PFSK-1 (cell line): ENCODE measurements at regions not wholly inside any gene's neighbourhood (a gene's known extent, or its start where the extent isn't known, plus 50 kb on each side); places are given as distances from the start of the nearest gene placed in this dataset.

Source experiments
- FOXP2 ChIP-seq: optimal IDR thresholded peaks from 2 replicates; pipeline ENCODE3; 2011; ENCODE audit warnings: borderline replicate concordance, control low read depth, inconsistent platforms; ENCODE audit not compliant: insufficient read depth; ENCODE audit errors: extremely low read length, extremely low read depth
- POLR2AphosphoS5 ChIP-seq: IDR thresholded peaks from 2 replicates; pipeline ENCODE4 v1.6.1; 2012; ENCODE audit warnings: low read depth, mild to moderate bottlenecking, control low read depth, low read length, moderate library complexity
- REST ChIP-seq, 2 experiments: IDR thresholded peaks; 2 replicates each; pipeline versions ENCODE4 v1.6.1 to v1.8.0; 2011 to 2012; ENCODE audit warnings: low read depth in 2 of 2, low read length in 2 of 2, control low read depth in 1 of 2, inconsistent platforms in 1 of 2, mild to moderate bottlenecking in 1 of 2, moderate library complexity in 1 of 2; ENCODE audit not compliant: insufficient read depth in 1 of 2
- SIN3A ChIP-seq: IDR thresholded peaks from 2 replicates; pipeline ENCODE4 v1.6.1; 2012; ENCODE audit warnings: mild to moderate bottlenecking, low read length, moderate library complexity, borderline replicate concordance; ENCODE audit not compliant: insufficient read depth
- TAF1 ChIP-seq: IDR thresholded peaks from 2 replicates; pipeline ENCODE4 v1.6.1; 2012; ENCODE audit warnings: low read length, control low read depth, borderline replicate concordance; ENCODE audit not compliant: insufficient read depth

- TF ChIP-seq SIN3A (no peak), FOXP2 (no peak)
Observed at GRCh38 chr4:147064856-147065255, 119.2 kb upstream of the TTC29 start.

GRCh38 chr4:147068564-147068963 lies 122.9 kb upstream of the TTC29 start:
- TF ChIP-seq REST (IDR thresholded peaks at IDR 0.05; ENCODE audit: insufficient read depth in 1 of 2, low read depth in 2 of 2, low read length in 2 of 2) (no peak), TAF1 (no peak), FOXP2 (no peak), POLR2AphosphoS5 (no peak), SIN3A (no peak)

- TF ChIP-seq SIN3A (no peak), REST (IDR thresholded peaks at IDR 0.05; ENCODE audit: insufficient read depth in 1 of 2, low read depth in 2 of 2, low read length in 2 of 2) (no peak), FOXP2 (no peak), POLR2AphosphoS5 (no peak), TAF1 (no peak)
Observed at GRCh38 chr4:147071209-147071740, 125.6 kb upstream of the TTC29 start.

- TF ChIP-seq SIN3A (no peak), FOXP2 (no peak), POLR2AphosphoS5 (no peak), REST (IDR thresholded peaks at IDR 0.05; ENCODE audit: insufficient read depth in 1 of 2, low read depth in 2 of 2, low read length in 2 of 2) (no peak), TAF1 (no peak)
Observed at GRCh38 chr4:147076179-147076578, 130.5 kb upstream of the TTC29 start.

GRCh38 chr4:147076728-147077127 lies 131.1 kb upstream of the TTC29 start:
- TF ChIP-seq REST (IDR thresholded peaks at IDR 0.05; ENCODE audit: insufficient read depth in 1 of 2, low read depth in 2 of 2, low read length in 2 of 2): no peak
- no peak for TF ChIP-seq TAF1
- TF ChIP-seq FOXP2: no peak
- no peak for TF ChIP-seq SIN3A
- TF ChIP-seq POLR2AphosphoS5: no peak
